ENCODE measurements at regions not wholly inside any gene's neighbourhood (a gene's known extent, or its start where the extent isn't known, plus 50 kb on each side); places are given as distances from the start of the nearest gene placed in this dataset.

DNA sequence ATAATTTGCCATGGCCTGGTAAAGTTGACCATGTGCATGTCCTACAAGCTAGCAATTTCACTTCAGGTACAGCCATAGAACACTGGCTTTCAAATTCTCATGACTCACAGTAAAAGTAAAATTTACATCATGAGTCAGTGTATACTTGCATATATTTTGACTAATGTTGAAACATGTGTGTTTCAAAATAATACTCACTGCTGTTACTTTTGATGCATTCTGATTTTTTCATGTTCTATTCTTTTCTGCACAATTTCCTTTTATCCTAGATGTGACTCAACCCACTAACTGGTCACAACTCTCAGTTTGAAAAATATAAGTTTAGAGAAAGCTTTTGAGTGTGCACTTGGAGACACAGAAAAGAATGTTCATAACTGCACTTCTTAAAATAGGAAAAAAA is 365.7 kb downstream of the FGF13 start:
- no peak for FAIRE-seq
- in situ Hi-C loops (cut with HindIII; ENCODE audit: extremely low pct_ligation_motif_present, low pct_unique_long_range_greater_than_20kb): no loop called here
- BruUV-seq (replicated peaks): no TSS peak

More for the DNA sequence above, 365.7 kb downstream of the FGF13 start:
- CTCF ChIA-PET (ENCODE audit: low intra/inter-chr PET ratio, low total read pairs): no interaction called here
- no peak for DNase-seq (ENCODE audit: low spot score)
- Histone ChIP-seq H3K27me3 (ENCODE audit: control insufficient read depth in 1 of 2, insufficient read depth in 2 of 2, low read length in 2 of 2) (no peaks in the 10 kb centered on the region), H4K20me1 (ENCODE audit: insufficient read depth, low read length) (no peaks in the 10 kb centered on the region), H3K4me2 (ENCODE audit: low read depth, low read length) (no peak overlapping the region), H3K27ac (ENCODE audit: extremely low read length, insufficient read depth, low read length) (no peak overlapping the region), H3K4me1 (ENCODE audit: insufficient read depth, low read length) (no peaks in the 10 kb centered on the region), H3K9me3 (ENCODE audit: low read length) (no peaks in the 10 kb centered on the region; the same call in none of the 2 replicates), H3K36me3 (replicated peaks in 1 of 2; ENCODE audit: control insufficient read depth in 1 of 2, insufficient read depth in 2 of 2, low read length in 2 of 2) (no peaks in the 10 kb centered on the region), H3K4me3 (replicated peaks in 1 of 3; ENCODE audit: insufficient read depth in 1 of 3, low read depth in 2 of 3, low read length in 3 of 3) (no peak overlapping the region), H2AFZ (ENCODE audit: low read length) (no peak overlapping the region), H3K79me2 (ENCODE audit: insufficient read depth, low read length) (no peaks in the 10 kb centered on the region), H3K9ac (ENCODE audit: insufficient read depth, low read depth, low read length) (no peak overlapping the region)
- no peak for TF ChIP-seq MEIS1 (CRISPR knock-in tag; IDR thresholded peaks at IDR 0.05; ENCODE audit: borderline replicate concordance)
- no peak for TF ChIP-seq TRIM24 (CRISPR knock-in tag; IDR thresholded peaks at IDR 0.05)
- no peak for TF ChIP-seq SMARCC2 (IDR thresholded peaks at IDR 0.05)
- no peak for TF ChIP-seq LBX2 (CRISPR knock-in tag; IDR thresholded peaks at IDR 0.05; ENCODE audit: borderline replicate concordance)
- no peak for TF ChIP-seq EED (CRISPR knock-in tag; IDR thresholded peaks at IDR 0.05)
- TF ChIP-seq, protein P1, sequence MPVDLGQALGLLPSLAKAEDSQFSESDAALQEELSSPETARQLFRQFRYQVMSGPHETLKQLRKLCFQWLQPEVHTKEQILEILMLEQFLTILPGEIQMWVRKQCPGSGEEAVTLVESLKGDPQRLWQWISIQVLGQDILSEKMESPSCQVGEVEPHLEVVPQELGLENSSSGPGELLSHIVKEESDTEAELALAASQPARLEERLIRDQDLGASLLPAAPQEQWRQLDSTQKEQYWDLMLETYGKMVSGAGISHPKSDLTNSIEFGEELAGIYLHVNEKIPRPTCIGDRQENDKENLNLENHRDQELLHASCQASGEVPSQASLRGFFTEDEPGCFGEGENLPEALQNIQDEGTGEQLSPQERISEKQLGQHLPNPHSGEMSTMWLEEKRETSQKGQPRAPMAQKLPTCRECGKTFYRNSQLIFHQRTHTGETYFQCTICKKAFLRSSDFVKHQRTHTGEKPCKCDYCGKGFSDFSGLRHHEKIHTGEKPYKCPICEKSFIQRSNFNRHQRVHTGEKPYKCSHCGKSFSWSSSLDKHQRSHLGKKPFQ (CRISPR knock-in tag; IDR thresholded peaks at IDR 0.05; ENCODE audit: insufficient replicate concordance): no peak
- no peak for TF ChIP-seq PRDM4 (CRISPR knock-in tag; IDR thresholded peaks at IDR 0.05; ENCODE audit: borderline replicate concordance)
- no peak for TF ChIP-seq KAT7 (CRISPR knock-in tag; IDR thresholded peaks at IDR 0.05; ENCODE audit: borderline replicate concordance)
- no peak for TF ChIP-seq ZNF552 (CRISPR knock-in tag; IDR thresholded peaks at IDR 0.05; ENCODE audit: borderline replicate concordance)
- POLR2A ChIA-PET: no interaction called here
- intact Hi-C loops (cut with micrococcal nuclease; ENCODE audit: unreplicated experiment): no loop called here
- ATAC-seq: no peak
